Panc1 (cell line): ENCODE measurements at regions not wholly inside any gene's neighbourhood (a gene's known extent, or its start where the extent isn't known, plus 50 kb on each side); places are given as distances from the start of the nearest gene placed in this dataset.

Experiments used
- ATAC-seq: fragments of 200-7000 bp; cut with Tn5 transposase; 2 replicates; pipeline ENCODE4 v1.9.1; 2020; ENCODE audit warnings: mild to moderate bottlenecking, moderate library complexity
- BruUV-seq: library from RNA; stranded (reverse); fragments of 400-500 nt; replicated peaks from 2 replicates; lab custom pipeline; 2021; lab: Mats Ljungman, UMichigan
- CTCF ChIA-PET: fragments of 300-600 bp; sonication (Branson Sonifier 250); formaldehyde crosslinking; loops from one replicate; lab custom pipeline; 2022; ENCODE audit warnings: antibody characterized with exemption; lab: Charles Lee
- POLR2A ChIA-PET: fragments of 300-600 bp; sonication (Branson Sonifier 250); formaldehyde crosslinking; loops from one replicate; lab custom pipeline; 2022; ENCODE audit warnings: antibody characterized with exemption; lab: Charles Lee
- DNase-seq: peaks from one replicate; pipeline ENCODE4 v3.0.0-alpha.2; 2010; ENCODE audit warnings: low read depth, low spot score
- H3K27ac ChIP-seq: 2 replicates; pipeline ENCODE4 v1.5.1; 2011; ENCODE audit warnings: mild to moderate bottlenecking, low read length, inconsistent platforms
- H3K27me3 ChIP-seq: fragments of 200-500 bp; sonication (Bioruptor generic); 2 replicates; pipeline ENCODE4 v1.6.0; 2014; ENCODE audit warnings: low read length, inconsistent platforms; ENCODE audit not compliant: control insufficient read depth, insufficient read depth
- H3K36me3 ChIP-seq: fragments of 200-500 bp; sonication (Bioruptor generic); 2 replicates; pipeline ENCODE4 v1.5.1; 2014; ENCODE audit warnings: inconsistent platforms, mild to moderate bottlenecking, low read length, moderate library complexity; ENCODE audit not compliant: control insufficient read depth, insufficient read depth
- H3K4me1 ChIP-seq: 2 replicates; pipeline ENCODE4 v1.5.1; 2011; ENCODE audit warnings: inconsistent platforms, mild to moderate bottlenecking, low read length, moderate library complexity; ENCODE audit not compliant: control insufficient read depth, insufficient read depth
- H3K4me3 ChIP-seq, 2 experiments: 2 replicates each; pipeline ENCODE4 v1.5.1; 2011 to 2012; ENCODE audit warnings: low read depth in 2 of 2, low read length in 2 of 2, mild to moderate bottlenecking in 2 of 2, inconsistent platforms in 1 of 2, moderate library complexity in 1 of 2
- H3K9me3 ChIP-seq: fragments of 200-500 bp; sonication (Bioruptor generic); 2 replicates; pipeline ENCODE4 v1.5.1; 2014; ENCODE audit warnings: low read depth, mild to moderate bottlenecking, inconsistent platforms, low read length, moderate library complexity; ENCODE audit not compliant: control insufficient read depth, insufficient read depth
- CTCF ChIP-seq: fragments of 450-650 bp; IDR thresholded peaks from 2 replicates; pipeline ENCODE4 v1.5.1; 2017; ENCODE audit warnings: mild to moderate bottlenecking
- POLR2AphosphoS5 ChIP-seq: IDR thresholded peaks from 2 replicates; pipeline ENCODE4 v1.6.1; 2012; ENCODE audit warnings: mild to moderate bottlenecking, low read depth, low read length, moderate library complexity
- REST ChIP-seq, 2 experiments: IDR thresholded peaks; 2 replicates each; pipeline ENCODE4 v1.6.1; 2011 to 2012; ENCODE audit warnings: low read depth in 2 of 2, control low read depth in 1 of 2, low read length in 1 of 2, mild to moderate bottlenecking in 1 of 2, moderate library complexity in 1 of 2; ENCODE audit not compliant: insufficient read depth in 1 of 2
- SIN3A ChIP-seq: IDR thresholded peaks from 2 replicates; pipeline ENCODE4 v1.6.1; 2012; ENCODE audit warnings: low read depth, mild to moderate bottlenecking, low read length, moderate library complexity, borderline replicate concordance; ENCODE audit not compliant: insufficient read depth
- TCF7L2 ChIP-seq: IDR thresholded peaks from 2 replicates; pipeline ENCODE4 v1.6.1; 2011; ENCODE audit warnings: mild to moderate bottlenecking, low read depth, low read length, inconsistent platforms
- in situ Hi-C: cut with HindIII; loops from 2 replicates; pipeline ENCODE4 v1.10.0; 2016; ENCODE audit warnings: low sequenced_read_pairs, low pct_unique_long_range_greater_than_20kb
- intact Hi-C: fragments of 100-400 bp; cut with micrococcal nuclease; formaldehyde crosslinking; loops from one replicate; pipeline ENCODE4 v1.10.0; 2022; ENCODE audit not compliant: unreplicated experiment

GRCh38 chr6:126531286-126531685, 191.4 kb downstream of the CENPW start:
- no peak for TF ChIP-seq REST (IDR thresholded peaks at IDR 0.05; ENCODE audit: insufficient read depth in 1 of 2, low read depth in 2 of 2, low read length in 1 of 2)
- no peak for TF ChIP-seq CTCF
- TF ChIP-seq POLR2AphosphoS5: no peak
- no peak for TF ChIP-seq TCF7L2
- TF ChIP-seq SIN3A: no peak
- Histone ChIP-seq H3K27ac (no peak overlapping the region), H3K9me3 (no peaks in the 10 kb centered on the region), H3K36me3 (no peaks in the 10 kb centered on the region), H3K27me3 (no peaks in the 10 kb centered on the region), H3K4me3 (no peak overlapping the region), H3K4me1 (no peaks in the 10 kb centered on the region)
- DNase-seq: no peak
- no peak for ATAC-seq
- BruUV-seq: no TSS peak
- CTCF ChIA-PET: no interaction called here
- in situ Hi-C loops (no loop called here), intact Hi-C loops (no loop called here)
- POLR2A ChIA-PET: no interaction called here

DNA sequence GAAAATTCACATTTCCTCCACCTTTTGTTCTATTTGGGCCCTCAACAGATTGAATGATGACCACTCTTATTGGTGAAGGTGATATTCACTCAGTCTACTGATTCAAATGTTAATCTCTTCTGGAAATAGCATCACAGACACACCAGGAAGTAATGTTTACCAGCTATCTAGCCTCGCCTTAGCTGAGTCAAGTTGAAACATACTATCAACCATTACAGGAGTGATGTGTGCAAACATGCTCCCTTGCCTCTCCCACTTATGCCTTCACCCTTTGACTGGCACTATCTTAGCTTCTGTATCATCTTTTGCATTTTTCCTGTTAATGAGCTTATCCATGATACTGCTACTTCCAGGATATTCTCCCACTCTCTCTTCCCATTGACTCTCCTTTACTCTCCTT, 191.9 kb downstream of the CENPW start:
- in situ Hi-C loops (no loop called here), intact Hi-C loops (no loop called here)
- no peak overlapping the region for H3K4me3 ChIP-seq
- no peaks in the 10 kb centered on the region for H3K4me1 ChIP-seq
- POLR2A ChIA-PET: no interaction called here
- no peak overlapping the region for H3K27ac ChIP-seq
- CTCF ChIA-PET: no interaction called here
- no peaks in the 10 kb centered on the region for H3K36me3 ChIP-seq
- H3K27me3 ChIP-seq: no peaks in the 10 kb centered on the region
- no peaks in the 10 kb centered on the region for H3K9me3 ChIP-seq
- TF ChIP-seq TCF7L2 (no peak), REST (IDR thresholded peaks at IDR 0.05; ENCODE audit: insufficient read depth in 1 of 2, low read depth in 2 of 2, low read length in 1 of 2) (no peak), POLR2AphosphoS5 (no peak), SIN3A (no peak)
- ATAC-seq: no peak
- DNase-seq: no peak
- BruUV-seq: no TSS peak
